ENCODE measurements at regions not wholly inside any gene's neighbourhood (a gene's known extent, or its start where the extent isn't known, plus 50 kb on each side); places are given as distances from the start of the nearest gene placed in this dataset.

DNA sequence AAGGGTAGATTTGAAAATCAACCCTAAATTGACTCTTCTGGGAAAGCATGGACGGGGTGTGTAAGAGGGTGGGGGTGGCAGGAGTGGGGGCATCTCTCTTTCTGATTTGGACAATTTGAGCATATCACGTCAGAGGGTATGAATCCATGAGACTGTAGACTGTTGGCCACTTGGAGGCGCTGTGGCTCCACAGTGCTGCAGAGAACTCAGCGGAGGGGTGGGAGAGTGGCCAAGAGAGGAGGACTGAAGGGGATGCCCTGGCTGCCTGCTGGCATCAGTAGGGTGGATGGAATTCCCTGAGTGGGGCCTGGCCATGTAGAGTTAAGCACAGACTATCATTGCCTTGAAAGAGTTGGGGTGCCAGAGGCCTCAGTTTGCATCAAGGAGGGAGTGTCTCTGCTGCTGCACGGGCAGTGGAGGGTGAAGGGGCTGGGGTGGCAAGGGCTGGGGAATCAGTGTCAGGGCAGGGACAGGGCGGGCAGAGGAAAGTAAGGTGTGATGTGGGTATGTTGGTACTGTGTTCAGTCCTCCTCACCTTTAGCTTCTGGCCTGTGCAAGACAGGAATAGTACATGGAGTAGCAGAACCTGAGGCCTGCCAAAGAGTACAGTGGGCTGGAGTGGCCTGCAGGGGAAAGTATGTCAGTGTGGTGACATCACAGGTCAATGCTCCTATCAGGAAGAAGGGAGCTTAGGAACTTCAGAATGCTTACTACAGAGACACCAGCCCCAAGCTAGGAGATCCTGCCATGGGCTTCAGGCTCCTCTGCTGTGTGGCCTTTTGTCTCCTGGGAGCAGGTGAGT, 133.5 kb upstream of the PRSS58 start:
- TF ChIP-seq, protein P1, sequence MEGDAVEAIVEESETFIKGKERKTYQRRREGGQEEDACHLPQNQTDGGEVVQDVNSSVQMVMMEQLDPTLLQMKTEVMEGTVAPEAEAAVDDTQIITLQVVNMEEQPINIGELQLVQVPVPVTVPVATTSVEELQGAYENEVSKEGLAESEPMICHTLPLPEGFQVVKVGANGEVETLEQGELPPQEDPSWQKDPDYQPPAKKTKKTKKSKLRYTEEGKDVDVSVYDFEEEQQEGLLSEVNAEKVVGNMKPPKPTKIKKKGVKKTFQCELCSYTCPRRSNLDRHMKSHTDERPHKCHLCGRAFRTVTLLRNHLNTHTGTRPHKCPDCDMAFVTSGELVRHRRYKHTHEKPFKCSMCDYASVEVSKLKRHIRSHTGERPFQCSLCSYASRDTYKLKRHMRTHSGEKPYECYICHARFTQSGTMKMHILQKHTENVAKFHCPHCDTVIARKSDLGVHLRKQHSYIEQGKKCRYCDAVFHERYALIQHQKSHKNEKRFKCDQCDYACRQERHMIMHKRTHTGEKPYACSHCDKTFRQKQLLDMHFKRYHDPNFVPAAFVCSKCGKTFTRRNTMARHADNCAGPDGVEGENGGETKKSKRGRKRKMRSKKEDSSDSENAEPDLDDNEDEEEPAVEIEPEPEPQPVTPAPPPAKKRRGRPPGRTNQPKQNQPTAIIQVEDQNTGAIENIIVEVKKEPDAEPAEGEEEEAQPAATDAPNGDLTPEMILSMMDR (IDR thresholded peaks at IDR 0.05), result peak in 1 of 6 experiments; percentile 6
- no peak for TF ChIP-seq POLR2A (IDR thresholded peaks at IDR 0.05)
